Activated CD8-positive, alpha-beta memory T cell treated with anti-CD3 and anti-CD28 coated beads, Interleukin-2, amount 50 U/mL, for 4 hours (primary cell): ENCODE measurements at regions not wholly inside any gene's neighbourhood (a gene's known extent, or its start where the extent isn't known, plus 50 kb on each side); places are given as distances from the start of the nearest gene placed in this dataset.
"Not testable (repeated sequence)": the region's sequence is repeated elsewhere in the genome, so short reads cannot be mapped to it uniquely, and the experiment has no call there.

Source experiments
- DNase-seq: peaks from one replicate; pipeline ENCODE4 v3.0.0-alpha.2; 2020

GRCh38 chr6:112665114-112665513, 318.0 kb downstream of the RFPL4B start:
- DNase-seq: no peak

GRCh38 chr6:112665815-112666214, 318.7 kb downstream of the RFPL4B start:
- no peak for DNase-seq

DNA sequence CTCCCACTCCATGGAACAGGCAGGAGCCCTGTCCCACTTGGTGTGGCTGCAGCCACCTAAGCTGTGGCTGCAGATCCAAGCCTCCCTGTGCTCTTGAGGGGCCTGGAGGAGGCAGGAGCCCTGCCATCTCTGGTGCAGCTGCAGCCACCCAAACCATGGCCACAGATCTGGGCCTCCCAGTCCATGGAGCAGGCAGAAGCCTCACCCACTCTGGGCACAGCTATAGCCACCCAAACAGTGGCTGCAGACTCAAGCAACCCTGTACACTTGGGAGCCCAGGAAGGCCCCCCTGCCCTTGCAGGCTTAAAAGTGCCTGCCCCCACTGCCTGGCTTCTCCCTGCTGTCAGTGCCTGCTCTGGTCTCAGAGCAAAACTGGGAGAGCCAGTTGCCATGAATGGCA, 320.3 kb downstream of the RFPL4B start:
- no peak for DNase-seq

DNA sequence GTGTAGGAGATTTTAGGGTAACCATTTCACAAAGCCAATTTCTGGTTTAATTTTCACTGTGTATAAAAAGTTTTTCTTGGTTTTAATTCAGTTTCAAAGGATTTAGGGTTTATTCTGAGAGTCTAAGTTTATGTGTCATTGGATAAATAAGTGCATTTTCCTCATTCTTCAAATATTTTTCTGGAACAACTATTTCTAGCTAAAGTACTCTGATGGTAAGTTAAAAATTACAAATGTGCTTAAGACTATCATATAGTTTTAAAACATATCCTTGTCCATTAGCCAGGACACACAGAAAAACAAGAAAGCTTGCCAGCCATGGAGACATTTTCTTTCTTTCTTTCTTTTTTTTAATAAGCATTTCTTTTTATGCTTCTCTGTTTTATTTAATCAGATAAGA, 333.0 kb downstream of the RFPL4B start:
- DNase-seq: no peak

GRCh38 chr6:112682071-112682470, 334.9 kb downstream of the RFPL4B start:
- no peak for DNase-seq

- no peak for DNase-seq
Measured at GRCh38 chr6:112683106-112683505, 336.0 kb downstream of the RFPL4B start.

DNA sequence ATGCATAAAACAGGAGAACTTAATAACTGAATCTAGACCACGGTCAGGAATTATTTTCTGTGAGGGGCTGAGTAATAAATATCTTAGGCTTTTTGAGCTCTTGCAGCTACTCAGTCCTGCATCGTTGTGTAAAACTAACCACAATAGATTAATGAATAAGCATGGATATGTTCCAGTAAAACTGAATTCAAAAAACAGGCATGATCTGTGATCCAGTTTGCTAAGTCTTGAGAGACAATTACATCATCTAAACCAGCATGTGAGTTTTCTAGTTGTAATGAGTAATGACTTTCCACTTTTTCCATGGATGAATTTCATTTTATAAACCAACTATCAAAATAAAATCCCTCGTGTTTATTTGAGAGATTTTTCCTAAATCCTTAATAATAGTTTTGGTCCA, 336.8 kb downstream of the RFPL4B start:
- DNase-seq: no peak

GRCh38 chr6:112685521-112686220, 338.5 kb downstream of the RFPL4B start:
- DNase-seq: not testable (repeated sequence)

DNA sequence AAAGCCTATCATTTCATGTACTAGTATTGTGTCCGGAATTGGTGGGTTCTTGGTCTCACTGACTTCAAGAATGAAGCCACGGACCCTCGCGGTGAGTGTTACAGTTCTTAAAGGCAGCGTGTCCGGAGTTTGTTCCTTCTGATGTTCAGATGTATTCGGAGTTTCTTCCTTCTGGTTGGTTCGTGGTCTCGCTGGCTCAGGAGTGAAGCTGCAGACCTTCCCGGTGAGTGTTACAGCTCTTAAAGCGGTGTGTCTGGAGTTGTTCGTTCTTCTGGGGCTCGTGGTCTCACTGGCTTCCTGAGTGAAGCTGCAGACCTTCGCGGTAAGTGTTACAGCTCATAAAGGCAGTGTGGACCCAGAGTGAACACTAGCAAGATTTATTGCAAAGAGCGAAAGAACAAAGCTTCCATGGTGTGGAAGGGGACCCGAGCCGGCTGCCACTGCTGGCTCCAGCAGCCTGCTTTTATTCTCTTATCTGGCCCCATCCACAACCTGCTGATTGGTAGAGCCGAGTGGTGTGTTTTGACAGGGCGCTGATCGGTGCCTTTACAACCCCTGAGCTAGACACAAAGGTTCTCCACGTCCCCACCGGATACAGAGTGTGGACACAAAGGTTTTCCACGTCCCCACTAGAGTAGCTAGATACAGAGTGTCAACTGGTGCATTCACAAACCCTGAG, 341.5 kb downstream of the RFPL4B start:
- DNase-seq: not testable (repeated sequence)

DNA sequence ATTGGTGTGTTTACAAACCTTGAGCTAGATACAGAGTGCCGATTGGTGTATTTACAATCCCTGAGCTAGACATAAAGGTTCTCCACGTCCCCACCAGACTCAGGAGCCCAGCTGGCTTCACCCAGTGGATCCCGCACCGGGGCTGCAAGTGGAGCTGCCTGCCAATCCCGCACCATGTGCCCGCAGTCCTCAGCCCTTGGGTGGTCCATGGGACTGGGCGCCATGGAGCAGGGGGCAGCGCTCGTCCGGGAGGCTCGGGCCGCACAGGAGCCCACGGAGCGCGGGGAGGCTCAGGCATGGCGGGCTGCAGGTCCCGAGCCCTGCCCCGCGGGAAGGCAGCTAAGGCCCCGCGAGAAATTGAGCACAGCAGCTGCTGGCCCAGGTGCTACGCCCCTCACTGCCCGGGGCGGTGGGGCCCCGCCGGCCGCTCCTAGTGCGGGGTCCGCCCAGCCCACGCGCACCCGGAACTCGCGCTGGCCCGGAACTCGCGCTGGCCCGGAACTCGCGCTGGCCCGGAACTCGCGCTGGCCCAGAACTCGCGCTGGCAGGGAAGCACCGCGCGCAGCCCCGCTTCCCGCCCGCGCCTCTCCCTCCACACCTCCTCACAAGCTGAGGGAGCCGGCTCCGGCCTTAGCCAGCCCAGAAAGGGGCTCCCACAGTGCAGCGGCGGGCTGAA, 342.2 kb downstream of the RFPL4B start:
- DNase-seq: not testable (repeated sequence)

- no peak for DNase-seq
Measured at GRCh38 chr6:112690497-112691202, 343.5 kb downstream of the RFPL4B start.

- DNase-seq: no peak
Measured at GRCh38 chr6:112691289-112691688, 344.2 kb downstream of the RFPL4B start.

GRCh38 chr6:112695001-112695400, 347.9 kb downstream of the RFPL4B start:
- DNase-seq: no peak

DNA sequence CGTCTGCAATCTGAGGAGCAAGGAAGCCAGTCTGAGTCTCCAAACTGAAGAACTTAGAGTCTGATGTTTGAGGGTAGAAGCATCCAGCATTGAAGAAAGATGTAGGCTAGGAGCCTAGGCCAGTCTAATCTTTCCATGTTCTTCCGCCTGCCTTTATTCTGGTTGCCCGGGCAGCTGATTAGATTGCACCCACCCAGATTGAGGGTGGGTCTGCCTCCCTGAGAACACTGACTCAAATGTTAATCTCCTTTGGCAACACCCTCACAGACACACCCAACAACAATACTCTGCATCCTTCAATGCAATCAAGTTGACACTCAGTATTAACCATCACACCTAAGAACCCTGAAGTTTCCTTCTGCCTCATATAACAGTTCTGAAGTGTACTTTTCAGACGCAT, 350.1 kb downstream of the RFPL4B start:
- DNase-seq: no peak

GRCh38 chr6:112701201-112701600, 354.1 kb downstream of the RFPL4B start:
- DNase-seq: no peak

DNA sequence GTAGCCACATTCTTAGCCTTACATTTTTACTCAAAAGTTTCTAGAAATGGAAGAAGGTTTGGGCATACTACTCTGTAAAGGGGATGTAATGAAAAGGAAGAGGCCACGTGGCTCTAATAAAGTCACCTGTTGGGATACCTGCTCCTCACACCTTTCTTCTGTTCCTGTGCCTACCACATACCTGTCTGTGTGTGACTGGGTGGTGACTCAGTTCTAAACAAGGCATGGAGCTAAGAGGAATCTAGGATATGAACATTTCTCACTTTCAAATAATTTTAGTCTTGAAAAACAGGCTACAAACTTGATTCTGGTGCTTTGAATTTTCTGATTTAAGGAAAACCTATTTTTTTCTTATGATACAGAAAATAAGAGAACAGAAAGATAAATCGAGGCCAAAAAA, 363.6 kb downstream of the RFPL4B start:
- DNase-seq: no peak

GRCh38 chr6:112713402-112713801, 366.3 kb downstream of the RFPL4B start:
- no peak for DNase-seq

DNA sequence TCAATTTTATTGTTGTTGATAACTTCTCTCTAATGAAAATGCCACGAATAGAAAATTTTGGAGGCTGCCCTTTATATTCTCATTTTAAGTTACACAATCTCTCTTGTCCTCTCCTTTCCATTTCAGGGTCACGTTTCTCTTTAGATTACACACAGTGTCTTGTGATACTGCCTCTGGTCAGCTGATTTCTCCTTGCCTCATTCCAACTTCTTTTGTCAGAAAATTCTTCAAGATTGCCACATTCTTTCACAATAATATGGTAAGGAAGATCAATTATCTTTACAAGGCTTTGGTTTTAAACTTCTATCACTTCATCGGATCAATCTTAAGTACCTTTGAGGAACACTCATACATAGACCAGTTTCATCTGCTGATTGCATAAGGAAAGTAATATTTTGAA, 370.3 kb downstream of the RFPL4B start:
- DNase-seq: no peak

DNA sequence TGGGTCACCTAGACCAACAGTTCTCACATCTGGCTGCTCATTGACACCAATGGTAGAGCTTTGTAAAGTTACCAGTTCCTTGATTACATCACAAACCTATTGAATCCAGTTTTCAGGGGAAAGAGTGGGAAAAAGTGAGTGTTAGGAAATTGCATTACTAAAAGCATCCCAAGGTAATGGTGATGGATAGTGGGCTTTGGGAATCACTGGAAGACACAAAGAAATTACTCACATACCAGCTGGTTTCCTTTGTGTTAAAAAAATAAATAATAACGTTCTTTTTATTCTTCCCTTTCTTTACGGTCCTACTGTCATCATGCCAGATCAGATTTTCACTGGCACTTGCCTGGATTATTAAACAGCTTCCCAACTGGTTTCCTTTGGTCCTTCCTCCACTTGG, 370.7 kb downstream of the RFPL4B start:
- no peak for DNase-seq

DNA sequence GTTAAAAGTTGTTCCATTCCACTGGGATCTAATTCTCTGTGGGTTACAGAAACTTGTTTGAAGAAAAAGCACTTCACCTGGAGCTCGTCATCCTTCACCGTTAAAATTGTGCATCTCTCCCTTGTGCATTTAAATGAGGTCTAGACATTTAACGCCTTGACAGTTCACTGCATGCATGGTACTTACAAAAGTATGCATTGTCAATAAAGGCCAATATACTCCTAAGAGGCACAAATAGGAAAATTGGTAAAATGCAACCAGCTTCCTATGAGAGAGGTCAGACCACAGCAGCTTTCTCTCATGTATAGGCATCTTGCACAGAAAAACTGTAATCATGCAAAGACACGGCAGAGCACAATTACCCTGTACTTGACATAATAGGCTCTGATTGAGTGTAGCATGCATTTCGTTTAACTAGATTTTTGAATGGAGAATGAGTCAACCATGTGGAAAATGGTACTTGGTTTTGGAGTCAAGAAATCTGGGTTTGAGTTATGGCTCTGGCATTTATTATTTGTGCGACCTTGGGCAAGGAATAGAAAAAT, 378.5 kb downstream of the RFPL4B start:
- DNase-seq: no peak

DNA sequence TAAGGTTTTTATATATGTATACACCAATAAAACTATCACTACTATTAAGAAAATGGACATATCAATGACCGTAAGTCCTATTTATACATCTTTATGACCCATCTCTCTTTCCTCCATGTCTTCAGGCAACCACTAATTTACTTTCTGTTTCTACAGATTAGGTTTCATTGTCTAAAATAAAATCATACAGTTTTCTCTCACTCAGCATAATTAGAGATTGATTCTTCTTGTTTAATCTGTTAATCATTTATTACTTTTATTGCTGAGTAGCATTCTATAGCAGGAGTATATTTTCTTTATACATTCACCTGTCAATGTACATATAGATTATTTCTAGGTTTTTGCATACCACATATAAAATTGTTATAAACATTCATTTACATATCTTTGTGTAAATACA, 388.0 kb downstream of the RFPL4B start:
- no peak for DNase-seq

DNA sequence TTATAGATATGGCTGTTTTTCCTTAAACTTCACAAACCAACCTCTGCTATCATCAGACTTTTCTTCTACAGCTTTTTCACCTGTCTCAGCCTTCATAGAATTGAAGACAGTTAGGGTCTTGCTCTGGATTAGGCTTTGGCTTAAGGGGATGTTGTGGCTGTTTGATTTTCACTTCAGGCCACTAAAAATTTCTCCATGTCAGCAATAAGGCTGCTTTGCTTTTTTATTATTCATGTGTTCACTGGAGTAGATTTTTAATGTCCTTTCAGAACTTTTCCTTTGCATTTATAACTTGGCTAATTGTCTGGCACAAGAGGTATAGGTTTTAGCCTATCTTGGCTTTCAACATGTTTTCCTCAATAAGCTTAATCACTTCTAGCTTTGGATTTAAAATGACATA, 392.6 kb downstream of the RFPL4B start:
- no peak for DNase-seq

DNA sequence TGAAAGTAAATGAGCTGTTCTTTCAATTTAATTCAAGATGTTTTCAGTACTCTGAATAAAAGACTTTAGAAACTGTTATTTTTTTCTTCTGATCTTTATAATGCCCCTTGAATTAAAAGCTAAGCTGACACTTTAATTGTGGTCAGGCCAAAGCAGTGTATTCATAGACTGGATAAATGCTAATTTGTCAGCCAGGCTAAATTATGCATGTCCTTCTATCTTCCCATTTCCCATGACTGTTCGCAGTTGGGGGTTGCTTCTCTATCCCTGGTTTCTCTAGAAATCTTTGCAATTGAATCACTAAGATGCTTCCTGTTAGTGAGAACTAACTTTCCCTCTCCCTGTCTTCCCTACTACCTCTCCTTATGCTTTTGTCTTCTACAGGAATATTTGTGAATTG, 396.2 kb downstream of the RFPL4B start:
- DNase-seq: no peak
